GM12891 (cell line): ENCODE measurements at regions not wholly inside any gene's neighbourhood (a gene's known extent, or its start where the extent isn't known, plus 50 kb on each side); places are given as distances from the start of the nearest gene placed in this dataset.

Experiments
- DNase-seq: peaks from one replicate; pipeline ENCODE4 v3.0.0; 2011; ENCODE audit warnings: low spot score; ENCODE audit not compliant: insufficient read length
- FAIRE-seq: peaks from 2 replicates; lab custom pipeline; 2011; peaks lifted over from hg19 to GRCh38; lab: Jason Lieb, UNC
- PAX5 ChIP-seq: IDR thresholded peaks from 2 replicates; pipeline ENCODE4 v1.6.1; 2011; ENCODE audit warnings: low read length, moderate library complexity, mild to moderate bottlenecking; ENCODE audit not compliant: insufficient read depth, severe bottlenecking
- POLR2A ChIP-seq: IDR thresholded peaks from 2 replicates; pipeline ENCODE4 v1.6.1; 2011; ENCODE audit warnings: low read depth, low read length, control low read depth
- POLR2AphosphoS5 ChIP-seq: IDR thresholded peaks from 2 replicates; pipeline ENCODE4 v1.6.1; 2011; ENCODE audit warnings: low read depth, low read length, control low read depth
- POU2F2 ChIP-seq: IDR thresholded peaks from 2 replicates; pipeline ENCODE4 v1.6.1; 2011; ENCODE audit warnings: low read depth, mild to moderate bottlenecking, control low read depth, low read length, moderate library complexity
- SPI1 ChIP-seq: IDR thresholded peaks from 2 replicates; pipeline ENCODE4 v1.6.1; 2011; ENCODE audit warnings: low read depth, low read length, control low read depth
- TAF1 ChIP-seq: IDR thresholded peaks from 2 replicates; pipeline ENCODE4 v1.6.1; 2011; ENCODE audit warnings: low read depth, low read length, control low read depth

DNA sequence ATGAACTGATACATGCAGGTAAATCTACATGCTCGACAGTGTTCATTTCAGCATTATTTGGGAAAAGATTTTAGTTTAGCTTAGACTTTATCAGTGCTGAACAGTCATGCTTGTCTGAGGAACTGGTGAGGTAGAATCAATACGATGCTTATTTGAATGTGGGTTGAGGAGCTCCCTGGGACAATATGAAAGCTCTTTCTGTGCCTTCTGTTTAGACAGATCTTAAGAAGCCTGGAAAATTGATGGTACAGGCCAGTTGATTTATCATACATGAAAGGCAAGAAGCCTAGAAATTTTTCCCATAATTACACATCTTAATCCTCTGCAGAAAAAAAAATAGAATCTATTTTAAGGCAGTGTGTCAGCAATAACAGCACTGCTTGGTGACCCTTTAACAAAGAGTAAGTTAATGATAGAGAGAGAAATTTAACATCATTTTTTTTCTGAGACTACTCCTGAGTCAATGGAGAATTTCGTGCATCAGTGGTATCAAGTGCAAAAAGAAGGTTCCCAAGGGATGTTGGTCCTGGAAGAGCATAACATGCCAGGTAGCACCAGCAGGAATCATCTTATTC, 252.2 kb upstream of the CDH20 start:
- no peak for TF ChIP-seq POU2F2
- no peak for TF ChIP-seq TAF1
- no peak for TF ChIP-seq PAX5
- no peak for TF ChIP-seq POLR2AphosphoS5
- TF ChIP-seq SPI1: no peak
- TF ChIP-seq POLR2A: no peak
- no peak for FAIRE-seq

GRCh38 chr18:61082976-61083630, 250.1 kb upstream of the CDH20 start:
- no peak for FAIRE-seq
- TF ChIP-seq POU2F2 (no peak), PAX5 (no peak), TAF1 (no peak), SPI1 (no peak), POLR2AphosphoS5 (no peak), POLR2A (no peak)
- DNase-seq: no peak

More for the DNA sequence above, 252.2 kb upstream of the CDH20 start:
- no peak for DNase-seq

DNA sequence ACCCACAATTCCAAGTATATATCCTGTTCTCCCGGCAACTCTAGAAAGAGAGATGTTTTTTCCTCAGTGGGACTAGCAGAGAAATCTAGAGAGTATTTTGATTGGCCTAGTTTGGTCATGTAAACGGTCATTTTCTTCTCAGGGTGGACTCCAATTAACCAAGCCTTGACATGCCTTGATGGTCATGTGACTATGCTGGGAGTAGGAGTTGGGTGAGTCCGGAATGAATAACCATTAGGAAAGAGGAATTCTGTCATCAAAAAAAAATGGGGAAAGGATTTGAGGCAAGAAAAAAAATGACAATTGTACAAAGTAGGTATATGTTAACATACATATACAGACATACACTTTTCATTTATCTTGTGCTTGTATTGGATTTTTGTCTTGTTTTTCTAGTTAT, 248.2 kb upstream of the CDH20 start:
- DNase-seq (no peak), FAIRE-seq (no peak)
- no peak for TF ChIP-seq POU2F2
- no peak for TF ChIP-seq PAX5
- TF ChIP-seq POLR2A: no peak
- no peak for TF ChIP-seq TAF1
- TF ChIP-seq SPI1: no peak
- no peak for TF ChIP-seq POLR2AphosphoS5

GRCh38 chr18:61085761-61086160, 247.5 kb upstream of the CDH20 start:
- TF ChIP-seq POU2F2 (no peak), POLR2A (no peak), PAX5 (no peak), POLR2AphosphoS5 (no peak), SPI1 (no peak), TAF1 (no peak)
- no peak for DNase-seq
- FAIRE-seq: no peak

DNA sequence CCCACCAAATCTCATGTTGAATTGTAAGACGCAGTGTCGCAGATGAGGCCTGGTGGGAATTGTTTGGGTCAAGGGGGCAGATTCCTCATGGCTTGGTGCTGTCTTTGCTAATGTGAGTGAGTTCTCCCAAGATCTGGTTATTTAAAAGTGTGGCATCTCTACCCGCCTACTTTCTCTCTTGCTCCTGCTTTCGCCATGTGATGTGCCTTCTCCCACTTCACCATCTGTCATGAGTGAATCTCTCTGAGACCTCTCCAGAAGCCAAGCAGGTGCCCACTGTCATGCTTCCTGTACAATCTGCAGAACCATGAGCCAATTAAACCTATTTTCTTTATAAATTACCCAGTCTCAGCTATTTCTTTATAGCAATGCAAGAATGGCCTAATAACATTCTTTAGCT, 246.6 kb upstream of the CDH20 start:
- DNase-seq: no peak
- TF ChIP-seq TAF1 (no peak), POU2F2 (no peak), POLR2AphosphoS5 (no peak), POLR2A (no peak), PAX5 (no peak), SPI1 (no peak)
- no peak for FAIRE-seq

DNA sequence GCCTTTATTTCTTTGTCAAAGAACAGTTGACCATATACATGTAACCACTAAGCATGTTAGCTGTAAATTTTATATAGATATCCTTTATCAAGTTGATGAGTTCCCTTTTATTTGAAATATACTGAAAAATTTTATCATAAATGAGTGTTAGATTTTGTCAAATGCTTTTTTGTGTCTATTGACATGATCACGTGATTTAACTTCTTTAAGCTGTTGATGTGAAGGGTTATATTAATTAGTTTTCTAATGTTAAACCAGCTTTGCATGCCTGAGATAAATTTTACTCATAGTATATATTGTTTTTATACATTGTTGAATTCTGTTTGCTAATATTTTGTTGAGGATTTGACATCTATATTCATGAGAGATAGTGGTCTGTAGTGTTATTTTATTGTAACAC, 241.9 kb upstream of the CDH20 start:
- DNase-seq (no peak), FAIRE-seq (no peak)
- TF ChIP-seq SPI1: no peak
- no peak for TF ChIP-seq TAF1

- DNase-seq: no peak
- no peak for FAIRE-seq
- no peak for TF ChIP-seq PAX5
- TF ChIP-seq POLR2A: no peak
- TF ChIP-seq SPI1: no peak
- TF ChIP-seq POU2F2: no peak
- no peak for TF ChIP-seq TAF1
- no peak for TF ChIP-seq POLR2AphosphoS5
Measured at GRCh38 chr18:61093965-61094364, 239.3 kb upstream of the CDH20 start.

GRCh38 chr18:61096226-61096625, 237.0 kb upstream of the CDH20 start:
- FAIRE-seq: no peak
- DNase-seq: no peak
- no peak for TF ChIP-seq POU2F2
- TF ChIP-seq POLR2A: no peak
- TF ChIP-seq TAF1: no peak
- TF ChIP-seq PAX5: no peak
- TF ChIP-seq POLR2AphosphoS5: no peak
- TF ChIP-seq SPI1: no peak

- TF ChIP-seq POU2F2: no peak
- TF ChIP-seq POLR2A: no peak
- no peak for TF ChIP-seq POLR2AphosphoS5
- no peak for TF ChIP-seq TAF1
- TF ChIP-seq SPI1: no peak
- no peak for TF ChIP-seq PAX5
- no peak for FAIRE-seq
- DNase-seq: no peak
Measured at GRCh38 chr18:61107113-61107512, 226.1 kb upstream of the CDH20 start.

DNA sequence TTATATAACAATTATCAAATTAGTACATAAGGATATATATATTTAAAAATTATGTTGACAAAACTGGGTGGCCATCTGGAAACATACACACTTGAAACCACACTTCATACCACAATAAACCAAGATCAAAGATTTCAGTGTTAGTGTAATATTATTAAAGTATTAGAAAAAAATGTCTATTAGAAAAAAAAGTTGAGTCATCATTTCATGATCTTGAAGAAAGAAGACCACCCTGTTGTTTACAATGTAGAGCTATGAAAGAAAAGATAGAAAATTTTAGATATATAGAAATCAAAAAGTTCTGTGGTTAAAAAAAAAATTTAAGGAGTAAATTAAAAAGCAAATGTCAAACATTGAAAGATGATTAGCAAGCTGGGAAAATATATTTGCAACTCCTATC, 224.5 kb upstream of the CDH20 start:
- no peak for TF ChIP-seq SPI1
- no peak for TF ChIP-seq PAX5
- TF ChIP-seq TAF1: no peak
- TF ChIP-seq POLR2AphosphoS5: no peak
- no peak for TF ChIP-seq POLR2A
- TF ChIP-seq POU2F2: no peak
- DNase-seq (no peak), FAIRE-seq (no peak)
